ENCODE measurements at regions not wholly inside any gene's neighbourhood (a gene's known extent, or its start where the extent isn't known, plus 50 kb on each side); places are given as distances from the start of the nearest gene placed in this dataset.

GRCh38 chr13:88627071-88627470 lies 955.9 kb downstream of the SLITRK5 start:
- no peak for TF ChIP-seq POLR2AphosphoS5 (IDR thresholded peaks at IDR 0.05)
- TF ChIP-seq CTCF (IDR thresholded peaks at IDR 0.05): no peak
- TF ChIP-seq POLR2A (IDR thresholded peaks at IDR 0.05): no peak

Data from prostate gland (tissue), 2 donors.